HG02870 (cell line): ENCODE measurements at regions not wholly inside any gene's neighbourhood (a gene's known extent, or its start where the extent isn't known, plus 50 kb on each side); places are given as distances from the start of the nearest gene placed in this dataset.
A peak's percentile ranks its signal among the peaks of the same experiment; 100 is the strongest.

Experiments
- ATAC-seq: cut with Tn5 transposase; IDR thresholded peaks from one replicate; pipeline ENCODE4 v1.9.1; 2021; ENCODE audit warnings: mild to moderate bottlenecking, moderate library complexity; ENCODE audit not compliant: unreplicated experiment

GRCh38 chr6:6704103-6705060 lies 115.9 kb downstream of the LY86 start:
- ATAC-seq, result no peak

- no peak for ATAC-seq
Observed at GRCh38 chr6:6705061-6705425, 116.5 kb downstream of the LY86 start.

GRCh38 chr6:6705915-6706675 lies 117.6 kb downstream of the LY86 start:
- no peak for ATAC-seq

- ATAC-seq, result no peak
Observed at GRCh38 chr6:6707143-6707542, 118.6 kb downstream of the LY86 start.

- no peak for ATAC-seq
Observed at GRCh38 chr6:6709106-6709505, 120.6 kb downstream of the LY86 start.

- no peak for ATAC-seq
Observed at GRCh38 chr6:6711031-6711785, 122.7 kb downstream of the LY86 start.

GRCh38 chr6:6711832-6712448 lies 123.4 kb downstream of the LY86 start:
- ATAC-seq, result peak; percentile 42

GRCh38 chr6:6712449-6713403 lies 124.2 kb downstream of the LY86 start:
- no peak for ATAC-seq

GRCh38 chr6:6713657-6714056 lies 125.1 kb downstream of the LY86 start:
- no peak for ATAC-seq

- no peak for ATAC-seq
Observed at GRCh38 chr6:6714118-6714897, 125.8 kb downstream of the LY86 start.

- ATAC-seq, result no peak
Observed at GRCh38 chr6:6714953-6715352, 126.4 kb downstream of the LY86 start.

GRCh38 chr6:6715465-6715864 lies 126.9 kb downstream of the LY86 start:
- no peak for ATAC-seq

GRCh38 chr6:6716998-6717763 lies 128.7 kb downstream of the LY86 start:
- ATAC-seq, result no peak

- ATAC-seq, result no peak
Observed at GRCh38 chr6:6717953-6718352, 129.4 kb downstream of the LY86 start.

- no peak for ATAC-seq
Observed at GRCh38 chr6:6721606-6722005, 133.1 kb downstream of the LY86 start.

- ATAC-seq, result no peak
Observed at GRCh38 chr6:6722195-6722594, 133.7 kb downstream of the LY86 start.

- no peak for ATAC-seq
Observed at GRCh38 chr6:6723361-6723760, 134.8 kb downstream of the LY86 start.

GRCh38 chr6:6723921-6724538 lies 135.5 kb downstream of the LY86 start:
- no peak for ATAC-seq
